A549 (cell line): ENCODE measurements at regions not wholly inside any gene's neighbourhood (a gene's known extent, or its start where the extent isn't known, plus 50 kb on each side); places are given as distances from the start of the nearest gene placed in this dataset.

Experiments
- ATAC-seq, 2 experiments: fragments of 200-7000 bp in 1 of 2; fragments of >200 bp in 1 of 2; cut with Nextera tagmentation in 1 of 2; cut with Tn5 transposase in 1 of 2; 3 replicates each; pipeline versions ENCODE4 v1.8.0 to v1.9.1; 2018 to 2020; ENCODE audit warnings: mild to moderate bottlenecking in 1 of 2, moderate library complexity in 1 of 2
- CTCF ChIA-PET: fragments of 300-600 bp; sonication (Branson Sonifier 250); formaldehyde crosslinking; extraction: SDS; loops from one replicate; lab custom pipeline; 2021; ENCODE audit warnings: antibody characterized with exemption, inconsistent platforms; lab: Yijun Ruan, JAX
- POLR2A ChIA-PET: fragments of 350-600 bp; formaldehyde crosslinking; extraction: SDS; loops from one replicate; lab custom pipeline; 2021; ENCODE audit warnings: antibody characterized with exemption, inconsistent platforms; lab: Yijun Ruan, JAX
- DNase-seq, 2 experiments: peaks; one replicate each; pipeline versions ENCODE4 v3.0.0 to v3.0.0-alpha.2; 2011 to 2016; ENCODE audit warnings: low read depth in 1 of 2, low spot score in 1 of 2
- FAIRE-seq: peaks from 2 replicates; lab custom pipeline; 2011; peaks lifted over from hg19 to GRCh38; lab: Jason Lieb, UNC
- H3K27ac ChIP-seq, 2 experiments: fragments of >200 bp; sonication (Bioruptor Twin); formaldehyde crosslinking; 3 replicates each; pipeline ENCODE4 v1.5.1; 2016 to 2017
- H3K4me1 ChIP-seq: fragments of >200 bp; sonication (Bioruptor Twin); formaldehyde crosslinking; 3 replicates; pipeline ENCODE4 v1.6.1; 2016
- H3K4me2 ChIP-seq: fragments of >200 bp; sonication (Bioruptor Twin); formaldehyde crosslinking; 3 replicates; pipeline ENCODE4 v1.6.1; 2016
- H3K4me3 ChIP-seq: fragments of >200 bp; sonication (Bioruptor Twin); formaldehyde crosslinking; 3 replicates; pipeline ENCODE4 v1.5.1; 2016
- H3K9me3 ChIP-seq: fragments of >200 bp; sonication (Bioruptor Twin); formaldehyde crosslinking; 3 replicates; pipeline ENCODE4 v1.6.1; 2016
- CTCF ChIP-seq: fragments of >200 bp; sonication (Bioruptor Twin); formaldehyde crosslinking; IDR thresholded peaks from 3 replicates; pipeline ENCODE4 v1.5.1; 2016
- EHF ChIP-seq: fragments of 250-450 bp; sonication (Bioruptor Pico); IDR thresholded peaks from 2 replicates; pipeline ENCODE4 v1.5.0; 2020; ENCODE audit warnings: mild to moderate bottlenecking
- EHMT2 ChIP-seq: fragments of 200-600 bp; sonication (generic); IDR thresholded peaks from 2 replicates; pipeline ENCODE4 v1.6.1; 2016; ENCODE audit warnings: antibody characterized with exemption, low read depth, mild to moderate bottlenecking, moderate library complexity
- ESRRA ChIP-seq: fragments of 150-350 bp; IDR thresholded peaks from 2 replicates; pipeline ENCODE4 v1.6.1; 2014; ENCODE audit warnings: mild to moderate bottlenecking, low read length, borderline replicate concordance
- FOSL2 ChIP-seq, 2 experiments: fragments of 450-650 bp in 1 of 2; fragments of >200 bp in 1 of 2; sonication (Bioruptor Twin) in 1 of 2; formaldehyde crosslinking; IDR thresholded peaks; 2 replicates each; pipeline versions ENCODE4 v1.5.0 to v1.6.1; 2016 to 2020; ENCODE audit warnings: mild to moderate bottlenecking in 1 of 2, moderate library complexity in 1 of 2
- FOXS1 ChIP-seq: fragments of 250-450 bp; sonication (Bioruptor Pico); IDR thresholded peaks from 2 replicates; pipeline ENCODE4 v1.5.0; 2020; ENCODE audit warnings: mild to moderate bottlenecking, moderate library complexity
- HEYL ChIP-seq: fragments of 250-450 bp; sonication (Bioruptor Pico); IDR thresholded peaks from 2 replicates; pipeline ENCODE4 v1.8.0; 2021; ENCODE audit warnings: mild to moderate bottlenecking, moderate library complexity
- HOXA7 ChIP-seq: fragments of 250-450 bp; sonication (Bioruptor Pico); IDR thresholded peaks from 2 replicates; pipeline ENCODE4 v1.5.0; 2020; ENCODE audit warnings: mild to moderate bottlenecking, moderate library complexity
- HOXB13 ChIP-seq: fragments of 250-450 bp; sonication (Bioruptor Pico); IDR thresholded peaks from 2 replicates; pipeline ENCODE4 v1.5.0; 2020; ENCODE audit warnings: low read depth, mild to moderate bottlenecking, moderate library complexity
- KDM5A ChIP-seq: fragments of 200-600 bp; sonication (generic); IDR thresholded peaks from 2 replicates; pipeline ENCODE4 v1.6.1; 2016; ENCODE audit warnings: antibody characterized with exemption, mild to moderate bottlenecking
- MAFK ChIP-seq: fragments of 450-650 bp; IDR thresholded peaks from 2 replicates; pipeline ENCODE4 v1.6.1; 2014; ENCODE audit not compliant: partially characterized antibody
- MAX ChIP-seq: IDR thresholded peaks from 2 replicates; pipeline ENCODE4 v1.6.1; 2012
- PHF8 ChIP-seq: fragments of 200-600 bp; sonication (generic); IDR thresholded peaks from 2 replicates; pipeline ENCODE4 v1.6.1; 2016; ENCODE audit warnings: low read depth, mild to moderate bottlenecking, antibody characterized with exemption, moderate library complexity, borderline replicate concordance
- POLR2A ChIP-seq: IDR thresholded peaks from 2 replicates; pipeline ENCODE4 v1.6.1; 2012; ENCODE audit warnings: mild to moderate bottlenecking, low read length
- POLR2AphosphoS2 ChIP-seq: conservative IDR thresholded peaks from 2 replicates; pipeline ENCODE4 v1.6.1; 2012; ENCODE audit warnings: low read length, improper control_type of control experiment, inconsistent platforms
- RAD21 ChIP-seq, 2 experiments: fragments of >200 bp in 1 of 2; sonication (Bioruptor Twin) in 1 of 2; formaldehyde crosslinking in 1 of 2; IDR thresholded peaks in 1 of 2; conservative IDR thresholded peaks in 1 of 2; 2 replicates in 1 of 2; 3 replicates in 1 of 2; pipeline ENCODE4 v1.6.1; 2012 to 2018; ENCODE audit warnings: inconsistent platforms in 1 of 2
- RNF2 ChIP-seq: fragments of 200-600 bp; sonication (generic); IDR thresholded peaks from 2 replicates; pipeline ENCODE4 v1.6.1; 2016; ENCODE audit warnings: low read depth, mild to moderate bottlenecking, antibody characterized with exemption, moderate library complexity, borderline replicate concordance
- SMC3 ChIP-seq: fragments of >200 bp; sonication (Bioruptor Twin); formaldehyde crosslinking; IDR thresholded peaks from 3 replicates; pipeline ENCODE4 v1.6.1; 2018; ENCODE audit warnings: inconsistent platforms
- SREBF2 ChIP-seq: fragments of 450-650 bp; IDR thresholded peaks from 2 replicates; pipeline ENCODE4 v1.6.1; 2014; ENCODE audit warnings: mild to moderate bottlenecking, moderate library complexity
- ZSCAN20 ChIP-seq: fragments of 250-450 bp; sonication (Bioruptor Pico); IDR thresholded peaks from 2 replicates; pipeline ENCODE4 v1.8.0; 2022; ENCODE audit warnings: mild to moderate bottlenecking, moderate library complexity
- WGBS: methylation state at CpG from one replicate; pipeline ENCODE4 v1.1.6; 2017; ENCODE audit errors: missing lambda C conversion rate; 5-methylcytosine and 5-hydroxymethylcytosine counted together
- TF ChIP-seq, protein P1 (sequence below): fragments of >200 bp; sonication (Bioruptor Twin); formaldehyde crosslinking; IDR thresholded peaks from 2 replicates; pipeline ENCODE4 v1.6.1; 2016
- TF ChIP-seq, protein P2 (sequence below): fragments of 150-350 bp; IDR thresholded peaks from 2 replicates; pipeline ENCODE4 v1.6.1; 2014; ENCODE audit warnings: low read depth, mild to moderate bottlenecking, low read length

GRCh38 chr2:65960953-65961352 is 474.0 kb upstream of the MEIS1 start:
- H3K9me3 ChIP-seq, result no peaks in the 10 kb centered on the region
- DNase-seq (no peak), ATAC-seq (no peak), FAIRE-seq (no peak)
- 2% methylated on average over 4 of the region's 4 CpGs for WGBS
- H3K4me3 ChIP-seq, result no peak overlapping the region
- no peak overlapping the region for H3K27ac ChIP-seq
- POLR2A ChIA-PET, result no interaction called here
- CTCF ChIA-PET, result no interaction called here
- H3K4me1 ChIP-seq, result no peaks in the 10 kb centered on the region
- TF ChIP-seq POLR2A (no peak), RAD21 (conservative IDR thresholded peaks at IDR 0.05 in 1 of 2, IDR thresholded peaks at IDR 0.05 in 1 of 2) (no peak), SREBF2 (no peak), PHF8 (no peak), MAX (no peak)
- no peak overlapping the region for H3K4me2 ChIP-seq

DNA sequence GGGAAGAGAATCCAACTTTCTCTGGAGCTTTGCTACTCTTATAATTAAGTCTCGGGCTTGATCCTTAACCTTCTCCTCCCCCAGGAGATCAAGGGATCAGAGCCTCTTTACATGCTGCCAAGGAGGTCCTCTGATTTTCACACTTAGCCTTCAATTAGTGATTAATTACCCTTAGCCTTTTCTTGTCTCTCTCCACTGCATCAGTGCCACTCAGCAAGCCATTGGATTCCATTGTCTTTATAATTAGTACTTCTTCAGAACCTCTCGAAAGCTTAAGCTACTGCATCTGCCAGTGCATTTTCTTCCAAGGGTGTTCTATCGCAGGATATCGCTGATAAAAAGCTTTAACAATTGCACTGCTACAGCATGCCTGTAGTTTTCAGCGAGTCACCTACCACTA is 477.0 kb upstream of the MEIS1 start:
- Histone ChIP-seq H3K4me1 (no peaks in the 10 kb centered on the region), H3K9me3 (no peaks in the 10 kb centered on the region), H3K27ac (no peak overlapping the region)
- 37% methylated on average over 5 of the region's 5 CpGs for WGBS
- ChIA-PET POLR2A (no interaction called here), CTCF (no interaction called here)
- DNase-seq (no peak), FAIRE-seq (no peak)
- no peak for TF ChIP-seq HOXB13 (CRISPR knock-in tag)
- no peak for TF ChIP-seq CTCF
- TF ChIP-seq, protein P1, sequence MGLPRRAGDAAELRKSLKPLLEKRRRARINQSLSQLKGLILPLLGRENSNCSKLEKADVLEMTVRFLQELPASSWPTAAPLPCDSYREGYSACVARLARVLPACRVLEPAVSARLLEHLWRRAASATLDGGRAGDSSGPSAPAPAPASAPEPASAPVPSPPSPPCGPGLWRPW, result no peak
- TF ChIP-seq SMC3, result no peak
- TF ChIP-seq POLR2AphosphoS2, result no peak
- TF ChIP-seq, protein P2, sequence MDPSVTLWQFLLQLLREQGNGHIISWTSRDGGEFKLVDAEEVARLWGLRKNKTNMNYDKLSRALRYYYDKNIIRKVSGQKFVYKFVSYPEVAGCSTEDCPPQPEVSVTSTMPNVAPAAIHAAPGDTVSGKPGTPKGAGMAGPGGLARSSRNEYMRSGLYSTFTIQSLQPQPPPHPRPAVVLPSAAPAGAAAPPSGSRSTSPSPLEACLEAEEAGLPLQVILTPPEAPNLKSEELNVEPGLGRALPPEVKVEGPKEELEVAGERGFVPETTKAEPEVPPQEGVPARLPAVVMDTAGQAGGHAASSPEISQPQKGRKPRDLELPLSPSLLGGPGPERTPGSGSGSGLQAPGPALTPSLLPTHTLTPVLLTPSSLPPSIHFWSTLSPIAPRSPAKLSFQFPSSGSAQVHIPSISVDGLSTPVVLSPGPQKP, result no peak
- TF ChIP-seq ESRRA, result no peak
- TF ChIP-seq RNF2, result no peak
- no peak for TF ChIP-seq EHF (CRISPR knock-in tag)
- TF ChIP-seq FOXS1 (CRISPR knock-in tag), result no peak
- TF ChIP-seq SREBF2, result no peak
- no peak for TF ChIP-seq ZSCAN20
- TF ChIP-seq, all 56 proteins: peak for 0
- Histone ChIP-seq H3K4me2 (no peak overlapping the region), H3K4me3 (no peak overlapping the region)
- no peak for ATAC-seq

- whole genome bisulfite sequencing, result 0% methylated on average over 2 of the region's 2 CpGs
- CTCF ChIA-PET, result no interaction called here
- no peak for TF ChIP-seq KDM5A
- FAIRE-seq, result no peak
- no peak for ATAC-seq
- POLR2A ChIA-PET, result no interaction called here
- Histone ChIP-seq H3K9me3 (no peaks in the 10 kb centered on the region), H3K27ac (no peak overlapping the region), H3K4me1 (no peaks in the 10 kb centered on the region), H3K4me3 (no peak overlapping the region), H3K4me2 (no peak overlapping the region)
- no peak for DNase-seq
Observed at GRCh38 chr2:65957454-65957853, 477.5 kb upstream of the MEIS1 start.

DNA sequence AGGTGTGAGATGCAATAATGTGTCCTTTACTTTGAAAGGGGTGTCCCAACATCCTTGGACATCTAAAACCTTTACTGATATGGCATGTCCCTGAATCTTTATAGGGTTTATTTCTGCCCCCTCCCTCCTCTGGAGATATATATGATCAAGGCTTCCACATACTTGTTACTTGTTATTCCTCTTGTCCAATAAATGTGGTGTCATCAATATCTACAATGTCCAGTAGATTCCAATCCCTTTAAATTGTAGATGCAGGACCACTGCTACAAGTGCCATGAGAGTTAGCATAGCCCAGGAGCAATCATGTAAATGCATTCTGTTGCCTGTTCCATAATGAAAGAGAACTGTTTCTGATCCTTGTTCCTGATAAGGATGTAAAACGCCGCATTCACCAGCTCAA is 479.7 kb upstream of the MEIS1 start:
- Histone ChIP-seq H3K27ac (no peak overlapping the region), H3K4me3 (no peak overlapping the region), H3K9me3 (no peaks in the 10 kb centered on the region), H3K4me2 (no peak overlapping the region), H3K4me1 (no peaks in the 10 kb centered on the region)
- FAIRE-seq (no peak), DNase-seq (no peak), ATAC-seq (no peak)
- WGBS, result 26% methylated on average over 2 of the region's 2 CpGs
- TF ChIP-seq FOSL2 (IDR thresholded peaks at IDR 0.05) (no peak), FOSL2 (CRISPR knock-in tag; IDR thresholded peaks at IDR 0.05) (no peak), MAFK (peak; percentile 51), HEYL (CRISPR knock-in tag) (no peak), HOXA7 (CRISPR knock-in tag) (no peak), CTCF (no peak), EHMT2 (no peak)
- ChIA-PET CTCF (no interaction called here), POLR2A (no interaction called here)
